ENCODE measurements at regions not wholly inside any gene's neighbourhood (a gene's known extent, or its start where the extent isn't known, plus 50 kb on each side); places are given as distances from the start of the nearest gene placed in this dataset.

GRCh38 chr7:32258265-32258664, 188.1 kb upstream of the PDE1C start:
- TF ChIP-seq SNAI2 (CRISPR knock-in tag; IDR thresholded peaks at IDR 0.05) (no peak), ZC3H10 (CRISPR knock-in tag; IDR thresholded peaks at IDR 0.05) (no peak), PPARA (CRISPR knock-in tag; IDR thresholded peaks at IDR 0.05; ENCODE audit: borderline replicate concordance) (no peak), POU6F1 (CRISPR knock-in tag; IDR thresholded peaks at IDR 0.05; ENCODE audit: borderline replicate concordance, low read depth) (no peak), RARB (CRISPR knock-in tag; IDR thresholded peaks at IDR 0.05) (no peak), ISL1 (CRISPR knock-in tag; IDR thresholded peaks at IDR 0.05) (no peak), OSR1 (CRISPR knock-in tag; IDR thresholded peaks at IDR 0.05) (no peak), ZFP3 (CRISPR knock-in tag; IDR thresholded peaks at IDR 0.05) (no peak)
- ATAC-seq = no peak

GRCh38 chr7:32257621-32258020, 187.4 kb upstream of the PDE1C start:
- TF ChIP-seq ZNF70 (CRISPR knock-in tag; IDR thresholded peaks at IDR 0.05) (no peak), POU6F1 (CRISPR knock-in tag; IDR thresholded peaks at IDR 0.05; ENCODE audit: borderline replicate concordance, low read depth) (no peak), OSR1 (CRISPR knock-in tag; IDR thresholded peaks at IDR 0.05) (no peak), CSRNP3 (CRISPR knock-in tag; IDR thresholded peaks at IDR 0.05) (no peak), ISL1 (CRISPR knock-in tag; IDR thresholded peaks at IDR 0.05) (no peak), PPARA (CRISPR knock-in tag; IDR thresholded peaks at IDR 0.05; ENCODE audit: borderline replicate concordance) (no peak), ESRRG (CRISPR knock-in tag; IDR thresholded peaks at IDR 0.05) (no peak), ARNTL (CRISPR knock-in tag; IDR thresholded peaks at IDR 0.05; ENCODE audit: borderline replicate concordance, low read depth) (no peak), RARB (CRISPR knock-in tag; IDR thresholded peaks at IDR 0.05) (no peak), CREB5 (CRISPR knock-in tag; IDR thresholded peaks at IDR 0.05; ENCODE audit: low read depth) (no peak), TSHZ2 (CRISPR knock-in tag; IDR thresholded peaks at IDR 0.05) (no peak), GLIS3 (CRISPR knock-in tag; IDR thresholded peaks at IDR 0.05) (no peak), ZC3H10 (CRISPR knock-in tag; IDR thresholded peaks at IDR 0.05) (no peak), CSDC2 (CRISPR knock-in tag; IDR thresholded peaks at IDR 0.05) (no peak), ZFP3 (CRISPR knock-in tag; IDR thresholded peaks at IDR 0.05) (no peak), PATZ1 (CRISPR knock-in tag; IDR thresholded peaks at IDR 0.05; ENCODE audit: borderline replicate concordance) (no peak)
- ATAC-seq = no peak

GRCh38 chr7:32256811-32257210, 186.6 kb upstream of the PDE1C start:
- ATAC-seq = no peak
- TF ChIP-seq ZNF70 (CRISPR knock-in tag; IDR thresholded peaks at IDR 0.05) = no peak
- TF ChIP-seq ZC3H10 (CRISPR knock-in tag; IDR thresholded peaks at IDR 0.05) = no peak
- no peak for TF ChIP-seq ZNF8 (CRISPR knock-in tag; IDR thresholded peaks at IDR 0.05)
